SK-N-MC (cell line): ENCODE measurements at regions not wholly inside any gene's neighbourhood (a gene's known extent, or its start where the extent isn't known, plus 50 kb on each side); places are given as distances from the start of the nearest gene placed in this dataset.
"Not testable (repeated sequence)": the region's sequence is repeated elsewhere in the genome, so short reads cannot be mapped to it uniquely, and the experiment has no call there.

ENCODE experiments used
- DNase-seq: peaks from one replicate; pipeline ENCODE4 v3.0.0-alpha.2; 2011; ENCODE audit warnings: low read depth, low spot score
- H3K27ac ChIP-seq: fragments of 200-600 bp; sonication (generic); 2 replicates; pipeline ENCODE4 v1.5.1; 2016; ENCODE audit warnings: mixed run types
- H3K36me3 ChIP-seq: fragments of 200-600 bp; sonication (generic); 2 replicates; pipeline ENCODE4 v1.6.1; 2017; ENCODE audit warnings: antibody characterized with exemption, low read length, mixed read lengths; ENCODE audit not compliant: insufficient read depth
- H3K4me3 ChIP-seq: fragments of 200-600 bp; sonication (generic); 2 replicates; pipeline ENCODE4 v1.5.1; 2016
- H3K9ac ChIP-seq: fragments of 200-600 bp; sonication (generic); 2 replicates; pipeline ENCODE4 v1.8.0; 2017; ENCODE audit warnings: mixed run types, mixed read lengths; ENCODE audit not compliant: insufficient read length
- H3K9me3 ChIP-seq: fragments of 200-600 bp; sonication (generic); 2 replicates; pipeline ENCODE4 v1.6.1; 2017; ENCODE audit warnings: low read depth, mild to moderate bottlenecking, antibody characterized with exemption, low read length, moderate library complexity, mixed read lengths
- EZH2 ChIP-seq: fragments of 200-600 bp; sonication (generic); IDR thresholded peaks from one replicate; pipeline ENCODE4 v1.6.1; 2017; ENCODE audit warnings: antibody characterized with exemption
- FOXP2 ChIP-seq: optimal IDR thresholded peaks from 2 replicates; pipeline ENCODE3; 2011; ENCODE audit warnings: mild to moderate bottlenecking, moderate library complexity; ENCODE audit not compliant: insufficient read depth; ENCODE audit errors: extremely low read length, control extremely low read depth
- POLR2AphosphoS5 ChIP-seq: IDR thresholded peaks from 2 replicates; pipeline ENCODE4 v1.6.1; 2012; ENCODE audit warnings: mild to moderate bottlenecking, low read depth, low read length, borderline replicate concordance

DNA sequence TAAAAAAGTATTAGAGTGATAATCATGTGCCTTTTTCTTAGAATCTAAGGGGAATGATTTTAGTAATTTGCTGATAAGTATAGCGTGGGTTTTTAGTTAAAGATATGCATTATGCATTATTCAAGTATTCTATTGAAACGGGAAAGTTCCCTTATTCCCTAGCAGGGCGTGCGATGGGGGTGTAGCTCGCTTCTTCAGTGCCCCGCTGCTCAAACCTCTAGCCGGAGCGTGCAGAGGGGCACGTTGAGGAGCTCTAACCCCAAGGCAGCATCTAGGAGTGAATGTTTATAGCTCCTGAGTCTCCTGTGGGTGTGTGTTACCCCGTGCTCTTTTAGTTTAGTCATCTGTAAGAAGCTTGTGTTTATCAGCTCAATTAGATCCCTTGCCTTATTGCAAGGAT lies 1339.5 kb upstream of the MAP3K7 start:
- H3K4me3 ChIP-seq: no peak overlapping the region
- no peaks in the 10 kb centered on the region for H3K36me3 ChIP-seq
- no peaks in the 10 kb centered on the region for H3K9me3 ChIP-seq
- no peak overlapping the region for H3K27ac ChIP-seq
- TF ChIP-seq FOXP2: no peak
- TF ChIP-seq EZH2: no peak
- TF ChIP-seq POLR2AphosphoS5: no peak
- DNase-seq: no peak
- H3K9ac ChIP-seq: no peak overlapping the region

DNA sequence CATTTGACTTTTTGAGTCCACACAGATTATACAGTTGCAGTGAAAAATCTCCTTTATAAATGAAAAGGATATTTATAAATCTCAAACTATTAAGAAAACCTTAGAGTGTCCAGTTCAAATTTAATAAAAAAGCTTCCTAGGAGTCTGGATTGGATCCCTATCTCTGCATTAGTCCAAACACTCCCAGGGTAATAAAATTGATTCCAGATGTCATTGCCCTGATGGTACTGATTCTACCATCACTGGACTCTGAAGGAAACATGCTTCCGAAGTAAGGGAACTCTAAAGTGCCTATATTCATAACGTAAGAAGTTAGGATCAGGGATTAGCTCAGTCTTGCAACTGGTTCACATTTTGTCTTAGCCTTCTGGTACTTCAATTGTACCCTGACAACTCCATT lies 1325.1 kb upstream of the MAP3K7 start:
- no peak for DNase-seq
- Histone ChIP-seq H3K4me3 (no peak overlapping the region), H3K9ac (no peak overlapping the region), H3K9me3 (no peaks in the 10 kb centered on the region), H3K36me3 (no peaks in the 10 kb centered on the region), H3K27ac (no peak overlapping the region)
- TF ChIP-seq FOXP2 (no peak), EZH2 (no peak), POLR2AphosphoS5 (no peak)

DNA sequence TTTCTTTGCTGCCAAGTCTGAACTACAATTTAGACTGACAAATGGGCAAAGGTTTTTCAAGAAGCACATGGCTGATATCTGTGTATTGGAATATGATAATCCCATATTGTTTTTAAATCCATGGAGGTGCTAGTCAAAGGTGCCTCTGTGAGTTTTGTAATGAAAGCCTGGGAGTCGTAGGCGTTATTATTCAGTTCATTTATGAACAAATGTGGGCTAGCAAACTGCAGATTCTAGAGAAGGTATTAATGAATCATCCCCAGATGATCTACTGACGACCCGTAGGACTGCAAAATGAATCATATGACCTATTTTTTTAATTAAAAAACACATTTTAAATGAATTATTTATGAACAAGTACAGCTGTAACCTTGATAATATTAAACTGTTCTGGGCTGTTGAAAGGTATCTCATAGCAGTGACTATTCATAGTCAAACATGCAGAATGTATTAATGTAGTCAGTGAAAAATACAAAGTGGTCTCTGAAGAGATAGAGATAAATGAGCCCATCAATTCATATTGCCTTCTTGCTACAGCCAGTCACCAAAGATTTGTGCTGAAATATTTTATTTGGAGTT lies 1317.8 kb upstream of the MAP3K7 start:
- Histone ChIP-seq H3K36me3 (no peaks in the 10 kb centered on the region), H3K9ac (no peak overlapping the region), H3K4me3 (no peak overlapping the region), H3K27ac (no peak overlapping the region), H3K9me3 (no peaks in the 10 kb centered on the region)
- no peak for TF ChIP-seq EZH2
- TF ChIP-seq FOXP2: no peak
- no peak for TF ChIP-seq POLR2AphosphoS5
- no peak for DNase-seq

DNA sequence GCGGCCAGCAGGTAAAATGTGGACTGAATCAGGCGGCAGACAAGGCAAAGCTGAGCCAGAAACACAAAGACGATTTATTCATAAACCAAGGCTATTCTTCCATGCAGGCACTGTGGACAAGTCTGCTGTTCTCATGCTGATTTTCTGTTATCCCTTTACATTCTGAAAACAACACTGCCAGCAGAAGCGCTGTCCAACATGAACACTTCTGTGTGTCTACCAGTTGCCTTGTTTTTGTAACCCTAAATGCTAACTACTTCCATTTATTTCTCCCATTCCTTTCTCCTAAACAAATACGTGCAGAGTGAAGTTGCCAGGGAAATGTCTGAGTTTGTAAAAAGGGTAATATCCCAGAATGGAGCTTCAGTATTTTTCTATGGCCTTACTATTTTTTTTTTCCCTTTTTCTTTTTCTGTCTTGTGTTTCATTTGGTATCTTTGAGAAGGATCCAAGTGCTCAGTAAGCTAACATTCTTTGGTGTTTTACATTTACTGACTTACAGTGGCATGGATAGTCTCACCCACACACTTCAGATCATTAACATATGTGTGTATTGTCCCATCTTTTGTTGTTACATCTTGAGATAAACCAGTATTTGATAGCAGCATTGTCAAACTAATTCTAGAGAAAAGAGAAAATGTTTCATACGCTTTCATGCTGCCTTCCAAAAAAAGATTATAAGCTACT lies 1308.9 kb upstream of the MAP3K7 start:
- TF ChIP-seq EZH2 (no peak), FOXP2 (no peak), POLR2AphosphoS5 (no peak)
- no peak for DNase-seq
- Histone ChIP-seq H3K36me3 (no peaks in the 10 kb centered on the region), H3K27ac (no peak overlapping the region), H3K9me3 (no peaks in the 10 kb centered on the region), H3K4me3 (no peak overlapping the region), H3K9ac (no peak overlapping the region)

DNA sequence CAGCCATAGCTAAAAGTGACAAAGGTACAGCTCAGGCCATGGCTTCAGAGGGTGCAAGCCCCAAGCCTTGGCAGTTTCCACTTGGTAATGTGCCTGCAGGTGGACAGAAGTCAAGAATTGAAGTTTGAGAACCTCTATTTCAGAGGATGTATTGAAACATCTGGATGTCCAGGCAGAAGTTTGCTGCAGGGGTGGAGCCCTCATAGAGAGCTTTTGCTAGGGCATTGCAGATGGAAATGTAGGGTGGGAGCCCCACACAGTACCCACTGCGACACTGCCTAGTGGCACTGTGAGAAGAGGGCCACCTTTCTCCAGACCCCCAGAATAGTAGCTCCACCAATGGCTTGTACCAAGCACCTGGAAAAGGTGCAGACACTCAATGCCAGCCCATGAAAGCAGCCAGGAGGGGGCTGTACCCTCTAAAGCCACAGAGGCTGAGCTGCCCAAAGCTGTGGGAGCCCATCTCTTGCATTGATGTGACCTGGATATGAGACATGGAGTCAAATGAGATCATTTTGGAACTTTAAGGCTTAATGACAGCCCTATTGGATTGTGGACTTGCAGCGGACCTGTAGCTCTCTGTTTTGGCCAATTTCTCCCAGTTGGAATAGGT lies 1299.4 kb upstream of the MAP3K7 start:
- Histone ChIP-seq H3K9ac (no peak overlapping the region), H3K4me3 (no peak overlapping the region), H3K9me3 (no peaks in the 10 kb centered on the region), H3K27ac (no peak overlapping the region), H3K36me3 (no peaks in the 10 kb centered on the region)
- DNase-seq: no peak
- TF ChIP-seq FOXP2 (no peak), EZH2 (no peak), POLR2AphosphoS5 (no peak)

DNA sequence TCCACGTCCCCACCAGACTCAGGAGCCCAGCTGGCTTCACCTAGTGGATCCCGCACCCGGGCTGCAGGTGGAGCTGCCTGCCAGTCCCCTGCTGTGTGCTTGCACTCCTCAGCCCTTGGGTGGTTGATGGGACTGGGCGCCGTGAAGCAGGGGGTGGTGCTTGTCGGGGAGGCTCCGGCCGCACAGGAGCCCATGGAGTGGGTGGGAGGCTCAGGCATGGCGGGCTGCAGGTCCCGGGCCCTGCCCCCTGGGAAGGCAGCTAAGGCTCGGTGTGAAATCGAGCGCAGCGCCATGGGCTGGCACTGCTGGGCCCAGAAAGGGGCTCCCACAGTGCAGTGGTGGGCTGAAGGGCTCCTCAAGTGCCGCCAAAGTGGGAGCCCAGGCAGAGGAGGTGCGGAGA lies 1294.9 kb upstream of the MAP3K7 start:
- DNase-seq, H3K9ac ChIP-seq, H3K9me3 ChIP-seq, H3K36me3 ChIP-seq, H3K27ac ChIP-seq, H3K4me3 ChIP-seq: not testable (repeated sequence)

DNA sequence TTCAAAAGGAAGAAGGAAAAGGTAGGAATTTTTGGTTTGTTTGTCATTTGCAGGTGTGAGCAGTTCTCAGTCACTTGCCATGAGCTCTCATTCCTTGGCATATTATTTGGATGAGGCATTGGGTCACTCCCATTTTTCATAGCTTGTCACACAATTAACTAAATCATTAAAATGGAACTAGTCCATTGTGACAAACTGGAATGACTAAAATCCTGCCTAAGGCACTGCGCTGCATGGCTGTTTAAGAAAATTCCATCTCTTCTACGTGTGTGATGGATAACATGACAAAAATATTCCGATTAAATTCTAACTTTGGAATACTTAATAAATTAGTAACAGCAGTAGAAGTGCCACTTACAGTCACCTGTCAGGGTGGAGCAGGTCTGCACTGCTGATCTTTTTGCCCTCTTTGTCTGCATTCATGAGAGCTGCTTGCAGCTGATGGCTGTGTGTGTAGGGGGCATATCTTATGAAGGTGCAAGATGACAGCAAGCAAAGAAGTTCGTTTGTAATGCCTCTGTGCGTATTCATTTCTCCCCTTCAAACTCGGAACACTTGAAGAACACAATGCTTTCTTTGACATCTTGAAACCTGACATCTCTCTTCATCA lies 1292.6 kb upstream of the MAP3K7 start:
- TF ChIP-seq POLR2AphosphoS5 (no peak), EZH2 (no peak), FOXP2 (no peak)
- no peaks in the 10 kb centered on the region for H3K9me3 ChIP-seq

DNA sequence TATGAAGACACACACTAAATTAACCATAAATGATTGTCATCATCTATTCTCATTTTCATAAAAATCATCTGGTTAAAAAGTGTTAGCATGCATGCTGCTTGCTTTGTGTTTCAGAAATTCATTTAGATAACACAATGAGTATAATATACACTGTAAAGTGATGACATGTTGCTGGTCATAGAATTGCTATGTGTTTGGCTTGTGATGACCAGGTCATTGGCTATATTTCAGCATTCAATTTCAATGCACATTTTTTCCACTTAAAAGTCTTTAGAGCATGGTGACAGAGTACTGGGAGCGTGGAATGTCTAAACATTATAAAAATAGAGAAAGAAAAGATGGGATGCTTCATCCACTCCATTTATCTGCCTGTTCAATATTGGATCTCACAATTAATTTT lies 1291.1 kb upstream of the MAP3K7 start:
- Histone ChIP-seq H3K9me3 (no peaks in the 10 kb centered on the region), H3K9ac (no peak overlapping the region), H3K4me3 (no peak overlapping the region), H3K27ac (no peak overlapping the region), H3K36me3 (no peaks in the 10 kb centered on the region)
- TF ChIP-seq FOXP2 (no peak), POLR2AphosphoS5 (no peak), EZH2 (no peak)
- no peak for DNase-seq

More for the DNA sequence above, 1292.6 kb upstream of the MAP3K7 start:
- no peak overlapping the region for H3K4me3 ChIP-seq
- no peak overlapping the region for H3K9ac ChIP-seq
- H3K27ac ChIP-seq: no peak overlapping the region
- DNase-seq: no peak
- no peaks in the 10 kb centered on the region for H3K36me3 ChIP-seq

DNA sequence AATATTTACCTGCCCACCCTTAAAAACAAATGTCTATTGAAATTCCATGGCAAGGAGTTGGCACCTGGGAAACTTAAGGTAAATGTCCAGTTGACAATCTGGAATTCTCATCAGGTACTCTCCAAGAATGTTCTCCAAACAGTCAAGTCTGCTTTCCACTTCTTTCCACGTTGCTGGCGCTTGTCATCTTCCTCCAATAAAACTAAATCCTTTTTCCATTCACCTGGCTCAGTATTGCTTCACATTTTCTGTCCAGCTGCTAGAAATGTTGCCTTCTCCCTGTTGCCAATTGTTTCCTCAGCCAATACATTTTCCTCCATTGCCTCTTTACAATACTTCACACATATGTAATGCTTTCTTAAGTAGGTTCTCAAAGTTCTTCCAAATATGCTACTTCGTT lies 1288.1 kb upstream of the MAP3K7 start:
- no peak for DNase-seq
- Histone ChIP-seq H3K9ac (no peak overlapping the region), H3K27ac (no peak overlapping the region), H3K36me3 (no peaks in the 10 kb centered on the region), H3K4me3 (no peak overlapping the region), H3K9me3 (no peaks in the 10 kb centered on the region)
- TF ChIP-seq POLR2AphosphoS5 (no peak), FOXP2 (no peak), EZH2 (no peak)
